22Rv1 (cell line): ENCODE measurements at regions not wholly inside any gene's neighbourhood (a gene's known extent, or its start where the extent isn't known, plus 50 kb on each side); places are given as distances from the start of the nearest gene placed in this dataset.

Experiments used
- CTCF ChIP-seq: fragments of 450-650 bp; IDR thresholded peaks from 2 replicates; pipeline ENCODE4 v1.5.1; 2017; ENCODE audit warnings: mild to moderate bottlenecking
- ZFX ChIP-seq: fragments of 450-650 bp; IDR thresholded peaks from 2 replicates; pipeline ENCODE4 v1.6.1; 2017; ENCODE audit warnings: antibody characterized with exemption, borderline replicate concordance

- no peak for TF ChIP-seq CTCF
- no peak for TF ChIP-seq ZFX
These were observed 436.4 kb downstream of the QKI start for GRCh38 chr6:163850874-163851273.
